GM12873 (cell line): ENCODE measurements at regions not wholly inside any gene's neighbourhood (a gene's known extent, or its start where the extent isn't known, plus 50 kb on each side); places are given as distances from the start of the nearest gene placed in this dataset.

Experiments used
- CTCF ChIP-seq: IDR thresholded peaks from 2 replicates; pipeline ENCODE4 v1.5.1; 2012; ENCODE audit warnings: low read depth, mild to moderate bottlenecking, moderate library complexity, low read length, control low read depth; ENCODE audit not compliant: insufficient read depth; ENCODE audit errors: missing control alignments

GRCh38 chr4:124810827-124811226 is 98.3 kb upstream of the ANKRD50 start:
- TF ChIP-seq CTCF, result no peak

- TF ChIP-seq CTCF, result no peak
These were observed 94.9 kb upstream of the ANKRD50 start for GRCh38 chr4:124807421-124807820.

GRCh38 chr4:124806403-124806802 is 93.9 kb upstream of the ANKRD50 start:
- no peak for TF ChIP-seq CTCF

- TF ChIP-seq CTCF, result no peak
These were observed 92.1 kb upstream of the ANKRD50 start for GRCh38 chr4:124804584-124804983.

GRCh38 chr4:124804041-124804440 is 91.5 kb upstream of the ANKRD50 start:
- TF ChIP-seq CTCF, result no peak

GRCh38 chr4:124803641-124804040 is 91.1 kb upstream of the ANKRD50 start:
- no peak for TF ChIP-seq CTCF

- TF ChIP-seq CTCF, result no peak
These were observed 90.5 kb upstream of the ANKRD50 start for GRCh38 chr4:124803026-124803425.
